ENCODE measurements at regions not wholly inside any gene's neighbourhood (a gene's known extent, or its start where the extent isn't known, plus 50 kb on each side); places are given as distances from the start of the nearest gene placed in this dataset.

- H3K36me3 Mint-ChIP-seq, result peaks cover 4% of the 10 kb centered on the region
- H3K27ac Mint-ChIP-seq, result no peak overlapping the region
- no peak for TF ChIP-seq CTCF (conservative IDR thresholded peaks at IDR 0.05)
Measured at GRCh38 chr2:67667054-67667908, 270.1 kb downstream of the ETAA1 start.

GRCh38 chr2:67668538-67668937 lies 271.4 kb downstream of the ETAA1 start:
- peaks cover 4% of the 10 kb centered on the region for H3K36me3 Mint-ChIP-seq
- H3K27me3 Mint-ChIP-seq, result peaks cover 6% of the 10 kb centered on the region
- no peak for TF ChIP-seq CTCF (conservative IDR thresholded peaks at IDR 0.05)
- no peak for DNase-seq (ENCODE audit: extremely low spot score, unreplicated experiment)
- H3K4me3 Mint-ChIP-seq, result no peak overlapping the region
- H3K4me1 Mint-ChIP-seq (ENCODE audit: unreplicated experiment), result peaks cover 9% of the 10 kb centered on the region
- peaks cover 5% of the 10 kb centered on the region for H3K9me3 Mint-ChIP-seq
- no peak overlapping the region for H3K27ac Mint-ChIP-seq

More at GRCh38 chr2:67667054-67667908, 270.1 kb downstream of the ETAA1 start:
- H3K9me3 Mint-ChIP-seq, result peaks cover 5% of the 10 kb centered on the region
- DNase-seq (ENCODE audit: extremely low spot score, unreplicated experiment), result no peak
- no peak overlapping the region for H3K4me3 Mint-ChIP-seq
- H3K4me1 Mint-ChIP-seq (ENCODE audit: unreplicated experiment), result peaks cover 9% of the 10 kb centered on the region
- peaks cover 6% of the 10 kb centered on the region for H3K27me3 Mint-ChIP-seq

GRCh38 chr2:67669168-67669567 lies 272.0 kb downstream of the ETAA1 start:
- Mint-ChIP-seq H3K4me3 (peak overlapping the region; percentile 55), H3K9me3 (peaks cover 5% of the 10 kb centered on the region), H3K27ac (no peak overlapping the region), H3K27me3 (peaks cover 6% of the 10 kb centered on the region), H3K4me1 (ENCODE audit: unreplicated experiment) (peaks cover 9% of the 10 kb centered on the region), H3K36me3 (peaks cover 4% of the 10 kb centered on the region)
- DNase-seq (ENCODE audit: extremely low spot score, unreplicated experiment), result no peak
- no peak for TF ChIP-seq CTCF (conservative IDR thresholded peaks at IDR 0.05)

GRCh38 chr2:67669766-67670165 lies 272.6 kb downstream of the ETAA1 start:
- Mint-ChIP-seq H3K27me3 (peaks cover 6% of the 10 kb centered on the region), H3K4me1 (ENCODE audit: unreplicated experiment) (peaks cover 9% of the 10 kb centered on the region), H3K27ac (no peak overlapping the region), H3K9me3 (peaks cover 5% of the 10 kb centered on the region), H3K36me3 (peaks cover 4% of the 10 kb centered on the region), H3K4me3 (no peak overlapping the region)
- DNase-seq (ENCODE audit: extremely low spot score, unreplicated experiment), result no peak
- TF ChIP-seq CTCF (conservative IDR thresholded peaks at IDR 0.05), result no peak

GRCh38 chr2:67670747-67671183 lies 273.6 kb downstream of the ETAA1 start:
- peaks cover 9% of the 10 kb centered on the region for H3K4me1 Mint-ChIP-seq (ENCODE audit: unreplicated experiment)
- DNase-seq (ENCODE audit: extremely low spot score, unreplicated experiment), result no peak
- H3K27me3 Mint-ChIP-seq, result peaks cover 6% of the 10 kb centered on the region
- no peak overlapping the region for H3K27ac Mint-ChIP-seq
- no peak for TF ChIP-seq CTCF (conservative IDR thresholded peaks at IDR 0.05)
- H3K36me3 Mint-ChIP-seq, result peaks cover 4% of the 10 kb centered on the region
- peaks cover 5% of the 10 kb centered on the region for H3K9me3 Mint-ChIP-seq
- no peak overlapping the region for H3K4me3 Mint-ChIP-seq

Data from type B pancreatic cell (in vitro differentiated cells).